ENCODE measurements at regions not wholly inside any gene's neighbourhood (a gene's known extent, or its start where the extent isn't known, plus 50 kb on each side); places are given as distances from the start of the nearest gene placed in this dataset.

GRCh38 chr4:25551605-25552004 lies 104.0 kb upstream of the SLC34A2 start:
- no peak overlapping the region for H3K18ac ChIP-seq (ENCODE audit: low read depth in 1 of 2, low read length in 2 of 2)
- H3K9ac ChIP-seq (ENCODE audit: low read length): no peak overlapping the region
- H3K9me3 ChIP-seq (ENCODE audit: control insufficient read depth, low read length): no peaks in the 10 kb centered on the region
- DNase-seq: no peak
- no peak overlapping the region for H3K4me3 ChIP-seq (ENCODE audit: insufficient read depth in 1 of 2, low read depth in 1 of 2, low read length in 2 of 2)
- no peak overlapping the region for H3K4me2 ChIP-seq (ENCODE audit: low read length, poor library complexity, severe bottlenecking)
- H2BK12ac ChIP-seq (ENCODE audit: low read length in 2 of 2): no peak overlapping the region
- no peak overlapping the region for H2AK5ac ChIP-seq (ENCODE audit: low read length, severe bottlenecking)
- no peaks in the 10 kb centered on the region for H3K4me1 ChIP-seq (ENCODE audit: control insufficient read depth, insufficient read depth, low read depth, low read length)
- H3K27me3 ChIP-seq (ENCODE audit: control insufficient read depth in 1 of 2, insufficient read depth in 1 of 2, low read length in 2 of 2): peaks cover 0 to 16% of the 10 kb centered on the region in 2 experiments
- H3K36me3 ChIP-seq (ENCODE audit: control insufficient read depth in 1 of 2, insufficient read depth in 2 of 2, low read depth in 1 of 2, low read length in 2 of 2): no peaks in the 10 kb centered on the region
- no peaks in the 10 kb centered on the region for H3K79me1 ChIP-seq (replicated peaks; ENCODE audit: low read length, poor library complexity, severe bottlenecking)
- H2AFZ ChIP-seq (ENCODE audit: low read depth, low read length): no peak overlapping the region
- H3K14ac ChIP-seq (ENCODE audit: low read length in 2 of 2): no peak overlapping the region
- H2BK120ac ChIP-seq (ENCODE audit: low read depth, low read length): no peak overlapping the region
- no peak overlapping the region for H3K4ac ChIP-seq (ENCODE audit: low read depth in 1 of 2, low read length in 2 of 2)
- H3K23ac ChIP-seq (ENCODE audit: low read length in 2 of 2): no peak overlapping the region
- no peak overlapping the region for H4K91ac ChIP-seq (ENCODE audit: low read length)
- WGBS: 82% methylated on average over 3 of the region's 4 CpGs
- no peak overlapping the region for H2BK5ac ChIP-seq (ENCODE audit: low read depth, low read length, poor library complexity, severe bottlenecking)
- no peak overlapping the region for H2BK15ac ChIP-seq (ENCODE audit: low read depth, poor library complexity, severe bottlenecking)
- no peak overlapping the region for H3K27ac ChIP-seq (ENCODE audit: low read length, poor library complexity, severe bottlenecking)
- H4K8ac ChIP-seq (ENCODE audit: low read length): no peak overlapping the region

DNA sequence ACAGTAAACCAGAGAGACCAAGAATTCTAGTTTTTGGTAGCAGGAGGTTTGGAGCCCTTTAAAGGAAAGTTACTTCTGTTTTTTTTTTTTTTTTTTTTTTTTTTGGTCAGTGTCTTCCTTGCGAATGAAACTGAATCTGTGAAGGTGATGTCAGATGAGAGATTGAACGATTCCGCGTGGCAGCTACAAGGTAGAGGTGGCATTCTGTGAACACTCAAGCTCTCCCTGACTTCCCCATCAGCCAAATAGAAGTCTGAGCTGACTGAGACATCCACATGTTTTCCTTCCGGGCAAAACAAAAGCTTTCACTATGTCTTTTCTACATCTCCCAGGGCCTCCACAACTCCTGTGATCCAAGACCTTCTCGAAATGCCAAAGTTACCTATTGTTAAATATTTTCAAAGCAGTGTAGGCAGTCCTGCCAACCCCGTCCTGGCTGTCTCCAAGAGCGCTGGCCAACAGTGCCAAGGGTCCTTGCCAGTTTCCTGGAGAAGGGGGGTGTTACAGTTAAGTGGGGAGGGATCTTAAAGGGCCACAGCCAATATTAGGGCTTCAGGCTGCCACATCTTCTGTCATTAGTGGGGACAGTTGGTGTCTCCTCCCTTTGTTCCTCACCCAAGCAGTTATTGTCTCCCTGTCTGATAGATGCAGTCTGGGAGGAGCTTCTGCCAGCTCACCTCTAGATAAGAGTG lies 102.9 kb upstream of the SLC34A2 start:
- Histone ChIP-seq H2AK5ac (ENCODE audit: low read length, severe bottlenecking) (no peak overlapping the region), H3K27ac (ENCODE audit: low read length, poor library complexity, severe bottlenecking) (no peak overlapping the region), H3K18ac (ENCODE audit: low read depth in 1 of 2, low read length in 2 of 2) (no peak overlapping the region), H4K91ac (ENCODE audit: low read length) (no peak overlapping the region), H3K4me2 (ENCODE audit: low read length, poor library complexity, severe bottlenecking) (no peak overlapping the region), H3K27me3 (ENCODE audit: control insufficient read depth in 1 of 2, insufficient read depth in 1 of 2, low read length in 2 of 2) (peaks cover 0 to 16% of the 10 kb centered on the region in 2 experiments), H3K23ac (ENCODE audit: low read length in 2 of 2) (no peak overlapping the region), H4K8ac (ENCODE audit: low read length) (no peak overlapping the region), H2BK12ac (ENCODE audit: low read length in 2 of 2) (no peak overlapping the region), H3K79me1 (replicated peaks; ENCODE audit: low read length, poor library complexity, severe bottlenecking) (no peaks in the 10 kb centered on the region), H2AFZ (ENCODE audit: low read depth, low read length) (no peak overlapping the region), H3K4me1 (ENCODE audit: control insufficient read depth, insufficient read depth, low read depth, low read length) (no peaks in the 10 kb centered on the region), H3K14ac (ENCODE audit: low read length in 2 of 2) (no peak overlapping the region), H2BK15ac (ENCODE audit: low read depth, poor library complexity, severe bottlenecking) (no peak overlapping the region), H3K9ac (ENCODE audit: low read length) (no peak overlapping the region), H2BK120ac (ENCODE audit: low read depth, low read length) (no peak overlapping the region), H3K4me3 (ENCODE audit: insufficient read depth in 1 of 2, low read depth in 1 of 2, low read length in 2 of 2) (no peak overlapping the region), H3K36me3 (ENCODE audit: control insufficient read depth in 1 of 2, insufficient read depth in 2 of 2, low read depth in 1 of 2, low read length in 2 of 2) (no peaks in the 10 kb centered on the region), H3K4ac (ENCODE audit: low read depth in 1 of 2, low read length in 2 of 2) (no peak overlapping the region), H2BK5ac (ENCODE audit: low read depth, low read length, poor library complexity, severe bottlenecking) (no peak overlapping the region), H3K9me3 (ENCODE audit: control insufficient read depth, low read length) (no peaks in the 10 kb centered on the region)
- no peak for DNase-seq
- 80% methylated on average over 8 of the region's 8 CpGs for WGBS

GRCh38 chr4:25559508-25559907 lies 96.1 kb upstream of the SLC34A2 start:
- no peak overlapping the region for H4K8ac ChIP-seq (ENCODE audit: low read length)
- H3K79me1 ChIP-seq (replicated peaks; ENCODE audit: low read length, poor library complexity, severe bottlenecking): no peaks in the 10 kb centered on the region
- no peak overlapping the region for H3K4me3 ChIP-seq (ENCODE audit: insufficient read depth in 1 of 2, low read depth in 1 of 2, low read length in 2 of 2)
- no peaks in the 10 kb centered on the region for H3K4me1 ChIP-seq (ENCODE audit: control insufficient read depth, insufficient read depth, low read depth, low read length)
- H3K36me3 ChIP-seq (ENCODE audit: control insufficient read depth in 1 of 2, insufficient read depth in 2 of 2, low read depth in 1 of 2, low read length in 2 of 2): no peaks in the 10 kb centered on the region
- H2BK5ac ChIP-seq (ENCODE audit: low read depth, low read length, poor library complexity, severe bottlenecking): no peak overlapping the region
- DNase-seq: no peak
- no peaks in the 10 kb centered on the region for H3K9me3 ChIP-seq (ENCODE audit: control insufficient read depth, low read length)
- no peak overlapping the region for H2AFZ ChIP-seq (ENCODE audit: low read depth, low read length)
- no peak overlapping the region for H2BK15ac ChIP-seq (ENCODE audit: low read depth, poor library complexity, severe bottlenecking)
- no peak overlapping the region for H3K18ac ChIP-seq (ENCODE audit: low read depth in 1 of 2, low read length in 2 of 2)
- no peak overlapping the region for H3K4ac ChIP-seq (ENCODE audit: low read depth in 1 of 2, low read length in 2 of 2)
- H3K14ac ChIP-seq (ENCODE audit: low read length in 2 of 2): no peak overlapping the region
- H3K23ac ChIP-seq (ENCODE audit: low read length in 2 of 2): no peak overlapping the region
- H3K4me2 ChIP-seq (ENCODE audit: low read length, poor library complexity, severe bottlenecking): no peak overlapping the region
- H3K9ac ChIP-seq (ENCODE audit: low read length): no peak overlapping the region
- peaks cover 0 to 15% of the 10 kb centered on the region in 2 experiments for H3K27me3 ChIP-seq (ENCODE audit: control insufficient read depth in 1 of 2, insufficient read depth in 1 of 2, low read length in 2 of 2)
- 75% methylated on average over 4 of the region's 4 CpGs for WGBS
- H4K91ac ChIP-seq (ENCODE audit: low read length): no peak overlapping the region
- no peak overlapping the region for H2BK120ac ChIP-seq (ENCODE audit: low read depth, low read length)
- H2BK12ac ChIP-seq (ENCODE audit: low read length in 2 of 2): no peak overlapping the region
- no peak overlapping the region for H2AK5ac ChIP-seq (ENCODE audit: low read length, severe bottlenecking)
- no peak overlapping the region for H3K27ac ChIP-seq (ENCODE audit: low read length, poor library complexity, severe bottlenecking)

DNA sequence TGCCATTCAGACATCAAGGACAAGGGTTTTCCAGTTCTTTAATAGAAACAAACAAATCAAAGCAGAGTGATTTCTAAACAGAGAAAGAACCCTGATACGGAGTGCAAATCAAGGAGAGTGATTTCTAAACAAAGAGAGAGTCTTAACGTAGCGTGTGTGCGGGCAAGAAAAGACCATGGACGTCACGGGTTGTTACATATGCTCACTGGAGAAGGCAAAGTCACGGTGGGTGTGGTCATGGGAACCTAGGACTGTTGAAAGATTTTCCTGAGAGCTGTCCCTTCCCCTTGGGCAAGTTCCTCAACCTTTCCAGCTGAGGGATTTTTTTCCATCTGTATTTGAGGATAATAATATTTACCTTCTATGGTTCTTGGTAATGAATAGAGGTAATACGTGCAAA lies 95.0 kb upstream of the SLC34A2 start:
- no peak overlapping the region for H3K9ac ChIP-seq (ENCODE audit: low read length)
- H3K27ac ChIP-seq (ENCODE audit: low read length, poor library complexity, severe bottlenecking): no peak overlapping the region
- no peak overlapping the region for H2BK12ac ChIP-seq (ENCODE audit: low read length in 2 of 2)
- H2AFZ ChIP-seq (ENCODE audit: low read depth, low read length): no peak overlapping the region
- no peaks in the 10 kb centered on the region for H3K79me1 ChIP-seq (replicated peaks; ENCODE audit: low read length, poor library complexity, severe bottlenecking)
- H4K8ac ChIP-seq (ENCODE audit: low read length): no peak overlapping the region
- no peak overlapping the region for H3K23ac ChIP-seq (ENCODE audit: low read length in 2 of 2)
- no peak overlapping the region for H3K18ac ChIP-seq (ENCODE audit: low read depth in 1 of 2, low read length in 2 of 2)
- no peaks in the 10 kb centered on the region for H3K4me1 ChIP-seq (ENCODE audit: control insufficient read depth, insufficient read depth, low read depth, low read length)
- H3K36me3 ChIP-seq (ENCODE audit: control insufficient read depth in 1 of 2, insufficient read depth in 2 of 2, low read depth in 1 of 2, low read length in 2 of 2): no peaks in the 10 kb centered on the region
- no peak overlapping the region for H2BK120ac ChIP-seq (ENCODE audit: low read depth, low read length)
- no peak overlapping the region for H2BK5ac ChIP-seq (ENCODE audit: low read depth, low read length, poor library complexity, severe bottlenecking)
- H3K4me2 ChIP-seq (ENCODE audit: low read length, poor library complexity, severe bottlenecking): no peak overlapping the region
- no peak overlapping the region for H2BK15ac ChIP-seq (ENCODE audit: low read depth, poor library complexity, severe bottlenecking)
- H3K9me3 ChIP-seq (ENCODE audit: control insufficient read depth, low read length): no peaks in the 10 kb centered on the region
- WGBS: 80% methylated on average over 7 of the region's 8 CpGs
- no peak overlapping the region for H3K14ac ChIP-seq (ENCODE audit: low read length in 2 of 2)
- H4K91ac ChIP-seq (ENCODE audit: low read length): no peak overlapping the region
- no peak overlapping the region for H3K4ac ChIP-seq (ENCODE audit: low read depth in 1 of 2, low read length in 2 of 2)
- H3K4me3 ChIP-seq (ENCODE audit: insufficient read depth in 1 of 2, low read depth in 1 of 2, low read length in 2 of 2): no peak overlapping the region
- DNase-seq: no peak
- H2AK5ac ChIP-seq (ENCODE audit: low read length, severe bottlenecking): no peak overlapping the region
- peaks cover 0 to 6% of the 10 kb centered on the region in 2 experiments for H3K27me3 ChIP-seq (ENCODE audit: control insufficient read depth in 1 of 2, insufficient read depth in 1 of 2, low read length in 2 of 2)

Measured in mesenchymal stem cell (in vitro differentiated cells and primary cell).